Psoas muscle (tissue), 7 donors: ENCODE measurements at regions not wholly inside any gene's neighbourhood (a gene's known extent, or its start where the extent isn't known, plus 50 kb on each side); places are given as distances from the start of the nearest gene placed in this dataset.

Experiments
- ATAC-seq, 4 donors: fragments of 200-7000 bp; cut with Tn5 transposase; one replicate each; pipeline ENCODE4 v1.9.1; 2020; ENCODE audit warnings: moderate library complexity in 3 of 4, mild to moderate bottlenecking in 2 of 4
- DNase-seq, 2 donors: peaks; one replicate each; pipeline ENCODE4 v3.0.0-alpha.2; 2020
- H3K27ac ChIP-seq: fragments of 200-600 bp; one replicate; pipeline ENCODE4 v1.8.0; 2022
- H3K27me3 ChIP-seq, 3 donors: fragments of 200-600 bp in 1 of 3; one replicate each; pipeline versions ENCODE4 v1.6.1 to v1.8.0; 2013 to 2022; ENCODE audit warnings: low read length in 2 of 3, mild to moderate bottlenecking in 2 of 3, moderate library complexity in 1 of 3; ENCODE audit not compliant: insufficient read depth in 3 of 3
- H3K36me3 ChIP-seq, 2 donors: fragments of 200-600 bp in 1 of 2; one replicate each; pipeline versions ENCODE4 v1.6.1 to v1.8.0; 2013 to 2022; ENCODE audit warnings: low read depth in 1 of 2, mild to moderate bottlenecking in 1 of 2, moderate library complexity in 1 of 2; ENCODE audit not compliant: insufficient read depth in 1 of 2
- H3K4me1 ChIP-seq: fragments of 200-600 bp; one replicate; pipeline ENCODE4 v1.8.0; 2022
- H3K4me3 ChIP-seq: fragments of 200-600 bp; one replicate; pipeline ENCODE4 v1.8.0; 2022; ENCODE audit warnings: mild to moderate bottlenecking
- H3K9me3 ChIP-seq: fragments of 200-600 bp; one replicate; pipeline ENCODE4 v1.8.0; 2022
- WGBS, 3 donors: extraction: QIAGEN DNeasy Blood & Tissue Kit; methylation state at CpG; one replicate each; pipeline versions ENCODE4 v1.1.6 to v1.1.7; 2013; 5-methylcytosine and 5-hydroxymethylcytosine counted together
- intact Hi-C, 2 donors: fragments of 100-400 bp; cut with DNase I; formaldehyde crosslinking; loops; one replicate each; pipeline versions ENCODE4 v1.11.0 to v1.14.2; 2022
- TF ChIP-seq, protein P1 (sequence below): fragments of 200-600 bp; IDR thresholded peaks from one replicate; pipeline ENCODE4 v1.8.0; 2022; ENCODE audit warnings: antibody characterized with exemption
- donor health status: healthy with polysubstance abuse.
- donor health status: DM: no; HTN: no; CAD: no; lungs with moderate emphysema.
- donor health status: Bipolar disorder and iron deficiency.
- donor health status: healthy.
- donor health status: DM: yes; HTN: yes; CAD: no.
- donor health status: DM: no; HTN: no; CAD: no.
- donor health status: DM: yes; HTN: yes; CAD: no.

DNA sequence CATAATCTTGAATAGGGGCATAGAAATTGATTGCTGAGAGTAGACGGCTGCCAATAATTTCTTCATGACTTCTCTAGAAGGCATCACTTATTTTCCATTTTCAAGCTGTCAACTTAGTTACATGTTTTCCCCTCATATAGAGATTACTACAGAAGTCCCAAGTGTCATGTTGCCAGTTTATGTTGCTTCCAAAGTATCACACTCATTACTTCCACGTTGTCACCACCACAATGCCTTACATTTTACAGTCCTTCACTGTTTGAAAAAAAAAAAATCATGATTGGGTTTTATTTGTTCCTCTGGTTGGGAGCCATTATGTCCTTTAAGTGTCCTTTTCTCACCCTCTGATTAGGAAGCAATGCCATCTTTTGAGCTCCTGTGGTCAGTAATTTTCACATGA, 2144.6 kb upstream of the ACO1 start:
- Histone ChIP-seq H3K4me1 (no peaks in the 10 kb centered on the region), H3K27me3 (no peaks in the 10 kb centered on the region), H3K9me3 (no peaks in the 10 kb centered on the region), H3K36me3 (no peaks in the 10 kb centered on the region), H3K27ac (no peak overlapping the region), H3K4me3 (no peak overlapping the region)
- WGBS, 3 donors, result 23 to 43% (median 27%) methylated on average over 2 of the region's 2 CpGs
- TF ChIP-seq, protein P1, sequence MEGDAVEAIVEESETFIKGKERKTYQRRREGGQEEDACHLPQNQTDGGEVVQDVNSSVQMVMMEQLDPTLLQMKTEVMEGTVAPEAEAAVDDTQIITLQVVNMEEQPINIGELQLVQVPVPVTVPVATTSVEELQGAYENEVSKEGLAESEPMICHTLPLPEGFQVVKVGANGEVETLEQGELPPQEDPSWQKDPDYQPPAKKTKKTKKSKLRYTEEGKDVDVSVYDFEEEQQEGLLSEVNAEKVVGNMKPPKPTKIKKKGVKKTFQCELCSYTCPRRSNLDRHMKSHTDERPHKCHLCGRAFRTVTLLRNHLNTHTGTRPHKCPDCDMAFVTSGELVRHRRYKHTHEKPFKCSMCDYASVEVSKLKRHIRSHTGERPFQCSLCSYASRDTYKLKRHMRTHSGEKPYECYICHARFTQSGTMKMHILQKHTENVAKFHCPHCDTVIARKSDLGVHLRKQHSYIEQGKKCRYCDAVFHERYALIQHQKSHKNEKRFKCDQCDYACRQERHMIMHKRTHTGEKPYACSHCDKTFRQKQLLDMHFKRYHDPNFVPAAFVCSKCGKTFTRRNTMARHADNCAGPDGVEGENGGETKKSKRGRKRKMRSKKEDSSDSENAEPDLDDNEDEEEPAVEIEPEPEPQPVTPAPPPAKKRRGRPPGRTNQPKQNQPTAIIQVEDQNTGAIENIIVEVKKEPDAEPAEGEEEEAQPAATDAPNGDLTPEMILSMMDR, result no peak
- ATAC-seq (no peak), DNase-seq (no peak)
- intact Hi-C loops, result no loop called here

DNA sequence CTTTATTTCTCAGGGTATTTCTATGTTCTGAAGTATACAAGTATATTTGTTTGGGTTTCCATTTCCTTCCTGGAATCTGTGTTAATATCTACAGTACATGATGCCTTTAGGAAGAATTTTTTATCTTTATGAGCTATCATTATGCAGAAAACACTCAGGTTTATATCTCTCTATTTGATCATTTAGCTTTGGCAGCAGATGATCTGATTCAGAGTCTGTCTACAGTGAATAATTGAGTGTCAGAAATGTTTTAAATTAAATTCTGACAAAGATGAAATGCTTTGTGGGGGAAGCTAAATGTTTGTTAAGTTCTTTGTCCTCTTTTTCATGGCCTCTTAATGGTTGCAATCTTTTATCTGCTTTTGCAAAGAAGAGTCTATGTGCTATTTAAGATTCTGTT, 2141.0 kb upstream of the ACO1 start:
- H3K36me3 ChIP-seq, result no peaks in the 10 kb centered on the region
- no peak for ATAC-seq
- no peaks in the 10 kb centered on the region for H3K4me1 ChIP-seq
- H3K27ac ChIP-seq, result no peak overlapping the region
- TF ChIP-seq, protein P1, result no peak
- H3K27me3 ChIP-seq, result no peaks in the 10 kb centered on the region
- DNase-seq, result no peak
- H3K4me3 ChIP-seq, result no peak overlapping the region
- intact Hi-C loops, result no loop called here
- no peaks in the 10 kb centered on the region for H3K9me3 ChIP-seq

DNA sequence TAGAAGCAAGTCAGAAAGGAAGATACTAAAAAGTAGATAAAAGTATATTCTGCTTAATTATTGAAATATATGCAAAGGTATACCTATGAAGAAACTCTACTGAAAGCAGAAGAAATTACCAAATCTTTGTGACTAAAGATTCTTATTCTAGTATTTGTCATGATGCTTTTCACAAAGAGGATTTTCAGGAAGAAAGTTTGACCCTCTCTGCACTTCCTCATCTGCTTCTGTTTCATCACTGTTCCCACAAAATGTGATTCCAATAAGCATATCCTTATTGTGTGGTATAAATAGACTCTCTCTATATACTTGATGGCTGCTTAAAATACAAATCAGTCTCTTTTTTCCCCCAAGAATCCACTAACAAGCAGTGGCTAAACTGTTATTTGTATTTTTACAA, 2139.6 kb upstream of the ACO1 start:
- TF ChIP-seq, protein P1, result no peak
- ATAC-seq (no peak), DNase-seq (no peak)
- Histone ChIP-seq H3K9me3 (no peaks in the 10 kb centered on the region), H3K27me3 (no peaks in the 10 kb centered on the region), H3K4me1 (no peaks in the 10 kb centered on the region), H3K4me3 (no peak overlapping the region), H3K27ac (no peak overlapping the region), H3K36me3 (no peaks in the 10 kb centered on the region)
- intact Hi-C loops, result no loop called here

DNA sequence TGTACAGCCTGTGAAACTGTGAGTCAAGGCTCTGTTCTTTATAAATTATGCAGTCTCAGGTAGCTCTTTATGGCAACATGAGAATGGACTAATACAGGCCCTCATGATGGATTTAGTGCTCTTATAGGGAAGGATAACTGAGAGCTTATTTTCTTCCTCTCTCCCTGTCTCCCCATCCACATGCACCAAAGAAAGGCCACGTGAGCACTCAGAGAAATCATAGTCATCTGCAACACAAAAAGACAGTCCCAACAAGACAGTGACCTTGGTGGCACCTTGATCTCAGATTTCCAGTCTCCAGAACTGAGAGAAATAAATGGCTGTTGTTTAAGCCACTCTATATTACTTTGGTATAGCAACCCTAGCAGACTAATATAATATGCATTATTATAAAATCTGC, 2133.6 kb upstream of the ACO1 start:
- Histone ChIP-seq H3K27me3 (no peaks in the 10 kb centered on the region), H3K36me3 (no peaks in the 10 kb centered on the region), H3K27ac (no peak overlapping the region), H3K9me3 (no peaks in the 10 kb centered on the region), H3K4me3 (no peak overlapping the region), H3K4me1 (no peaks in the 10 kb centered on the region)
- no peak for ATAC-seq
- DNase-seq, result no peak
- 32 to 36% (median 32%) methylated on average over 1 of the region's 1 CpG for WGBS, 3 donors
- TF ChIP-seq, protein P1, result no peak
- intact Hi-C loops, result no loop called here

DNA sequence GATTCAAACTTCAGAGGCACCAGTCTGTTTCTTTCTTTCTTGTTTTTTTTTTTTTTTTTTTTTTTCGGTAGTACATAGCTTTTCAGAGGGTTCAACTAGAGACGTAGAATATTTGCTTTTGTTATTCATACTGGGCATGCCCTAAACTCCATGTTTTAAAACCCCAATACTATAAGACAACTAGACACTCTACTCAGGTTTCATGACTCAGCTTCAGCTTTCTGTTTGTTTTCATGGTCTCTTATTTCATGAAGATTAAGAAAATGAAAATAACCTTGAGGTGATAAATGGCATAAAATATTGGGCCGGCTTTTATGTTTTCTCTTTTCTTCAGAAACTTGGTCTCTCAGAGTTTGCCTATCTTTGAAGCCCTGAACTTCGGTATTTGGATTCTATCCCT, 2126.3 kb upstream of the ACO1 start:
- Histone ChIP-seq H3K27ac (no peak overlapping the region), H3K36me3 (no peaks in the 10 kb centered on the region), H3K4me3 (no peak overlapping the region), H3K4me1 (no peaks in the 10 kb centered on the region), H3K9me3 (peaks cover 18% of the 10 kb centered on the region), H3K27me3 (no peaks in the 10 kb centered on the region)
- WGBS, 3 donors, result 72 to 77% (median 74%) methylated on average over 4 of the region's 4 CpGs
- intact Hi-C loops, result no loop called here
- ATAC-seq (no peak), DNase-seq (no peak)
- TF ChIP-seq, protein P1, result no peak
